H1 (cell line): ENCODE measurements at regions not wholly inside any gene's neighbourhood (a gene's known extent, or its start where the extent isn't known, plus 50 kb on each side); places are given as distances from the start of the nearest gene placed in this dataset.

Experiments
- CTCF ChIP-seq, 3 experiments: IDR thresholded peaks; 1 replicate in 2 of 3; 2 replicates in 1 of 3; pipeline versions ENCODE4 v1.5.1 to v1.6.1; 2011; ENCODE audit warnings: low read length in 3 of 3, mild to moderate bottlenecking in 3 of 3, inconsistent platforms in 2 of 3, low read depth in 1 of 3, moderate library complexity in 1 of 3; ENCODE audit not compliant: insufficient read depth in 1 of 3; ENCODE audit errors: control extremely low read depth in 1 of 3
- MAFK ChIP-seq: IDR thresholded peaks from 2 replicates; pipeline ENCODE4 v1.6.1; 2012; ENCODE audit warnings: low read depth, mild to moderate bottlenecking, improper control_type of control experiment, low read length
- NRF1 ChIP-seq: IDR thresholded peaks from 2 replicates; pipeline ENCODE4 v1.6.1; 2011; ENCODE audit warnings: mild to moderate bottlenecking, low read depth, low read length, improper control_type of control experiment
- POLR2AphosphoS5 ChIP-seq: IDR thresholded peaks from 2 replicates; pipeline ENCODE4 v1.6.1; 2011; ENCODE audit warnings: low read depth, low read length

- no peak for TF ChIP-seq CTCF (IDR thresholded peaks at IDR 0.05; ENCODE audit: control extremely low read depth in 1 of 3, insufficient read depth in 1 of 3, low read depth in 1 of 3, low read length in 3 of 3)
- TF ChIP-seq POLR2AphosphoS5 = no peak
- no peak for TF ChIP-seq MAFK
- no peak for TF ChIP-seq NRF1
Observed at GRCh38 chrX:106341823-106342222, 173.7 kb downstream of the PWWP3B start.
